NB4 (cell line): ENCODE measurements at regions not wholly inside any gene's neighbourhood (a gene's known extent, or its start where the extent isn't known, plus 50 kb on each side); places are given as distances from the start of the nearest gene placed in this dataset.

ENCODE experiments used
- DNase-seq: peaks from one replicate; pipeline ENCODE4 v3.0.0; 2010; ENCODE audit warnings: low read depth
- H3K4me3 ChIP-seq: one replicate; pipeline ENCODE4 v1.5.1; 2011; ENCODE audit warnings: mild to moderate bottlenecking, low read depth, low read length, moderate library complexity
- MYC ChIP-seq: IDR thresholded peaks from 2 replicates; pipeline ENCODE4 v1.6.1; 2011; ENCODE audit warnings: low read depth, low read length
- POLR2A ChIP-seq: IDR thresholded peaks from 2 replicates; pipeline ENCODE4 v1.6.1; 2011; ENCODE audit warnings: mild to moderate bottlenecking; ENCODE audit not compliant: insufficient read length; ENCODE audit errors: extremely low read depth
- TF ChIP-seq, protein P1 (sequence below): IDR thresholded peaks from one replicate; pipeline ENCODE4 v1.5.1; 2012; ENCODE audit warnings: low read depth, low read length
- TF ChIP-seq, protein P2 (sequence below): IDR thresholded peaks from 2 replicates; pipeline ENCODE4 v1.6.1; 2011; ENCODE audit warnings: low read depth, low read length

DNA sequence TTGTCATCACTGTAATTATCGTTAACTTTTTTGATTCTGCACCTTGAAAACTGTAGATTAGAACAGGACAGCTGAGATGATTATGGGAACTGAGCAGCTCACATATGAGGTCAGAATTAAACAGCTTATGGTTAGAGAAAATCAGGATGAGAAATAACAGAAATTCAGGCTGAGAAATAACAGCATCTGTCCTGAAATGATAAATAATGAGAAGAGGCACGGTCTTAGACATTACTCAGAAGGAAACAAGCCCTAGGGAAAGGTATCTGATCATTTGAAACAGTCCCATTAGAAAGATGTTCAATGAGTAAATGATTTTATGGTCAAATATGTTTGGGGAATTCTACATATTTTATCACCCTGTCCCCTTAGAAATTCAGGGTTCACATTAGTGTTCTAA, 65.6 kb upstream of the PCGF5 start:
- H3K4me3 ChIP-seq, result no peak overlapping the region
- TF ChIP-seq, protein P1, sequence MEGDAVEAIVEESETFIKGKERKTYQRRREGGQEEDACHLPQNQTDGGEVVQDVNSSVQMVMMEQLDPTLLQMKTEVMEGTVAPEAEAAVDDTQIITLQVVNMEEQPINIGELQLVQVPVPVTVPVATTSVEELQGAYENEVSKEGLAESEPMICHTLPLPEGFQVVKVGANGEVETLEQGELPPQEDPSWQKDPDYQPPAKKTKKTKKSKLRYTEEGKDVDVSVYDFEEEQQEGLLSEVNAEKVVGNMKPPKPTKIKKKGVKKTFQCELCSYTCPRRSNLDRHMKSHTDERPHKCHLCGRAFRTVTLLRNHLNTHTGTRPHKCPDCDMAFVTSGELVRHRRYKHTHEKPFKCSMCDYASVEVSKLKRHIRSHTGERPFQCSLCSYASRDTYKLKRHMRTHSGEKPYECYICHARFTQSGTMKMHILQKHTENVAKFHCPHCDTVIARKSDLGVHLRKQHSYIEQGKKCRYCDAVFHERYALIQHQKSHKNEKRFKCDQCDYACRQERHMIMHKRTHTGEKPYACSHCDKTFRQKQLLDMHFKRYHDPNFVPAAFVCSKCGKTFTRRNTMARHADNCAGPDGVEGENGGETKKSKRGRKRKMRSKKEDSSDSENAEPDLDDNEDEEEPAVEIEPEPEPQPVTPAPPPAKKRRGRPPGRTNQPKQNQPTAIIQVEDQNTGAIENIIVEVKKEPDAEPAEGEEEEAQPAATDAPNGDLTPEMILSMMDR, result no peak
- TF ChIP-seq POLR2A (no peak), MYC (no peak)
- TF ChIP-seq, protein P2, sequence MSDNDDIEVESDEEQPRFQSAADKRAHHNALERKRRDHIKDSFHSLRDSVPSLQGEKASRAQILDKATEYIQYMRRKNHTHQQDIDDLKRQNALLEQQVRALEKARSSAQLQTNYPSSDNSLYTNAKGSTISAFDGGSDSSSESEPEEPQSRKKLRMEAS, result no peak
- no peak for DNase-seq

DNA sequence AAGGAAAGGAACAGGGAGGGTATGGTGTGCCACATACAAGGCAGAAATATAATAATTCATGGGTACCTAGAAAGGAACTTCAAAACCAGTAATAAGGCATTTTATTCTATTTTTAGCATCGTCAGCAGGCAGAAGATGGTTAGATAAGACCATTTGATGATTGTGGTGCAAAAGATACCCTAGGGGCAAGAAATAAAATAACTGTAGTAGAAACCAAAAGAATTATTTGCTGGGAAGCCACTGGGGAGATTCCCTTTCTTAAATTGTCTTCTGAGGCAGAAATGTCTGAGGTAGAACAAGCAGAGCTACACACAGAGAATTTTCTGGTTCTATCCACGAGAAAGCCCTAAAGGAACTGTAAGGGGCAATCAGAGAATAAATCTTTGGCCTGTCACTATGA, 64.3 kb upstream of the PCGF5 start:
- TF ChIP-seq, protein P2, result no peak
- TF ChIP-seq MYC (no peak), POLR2A (no peak)
- TF ChIP-seq, protein P1, result no peak
- DNase-seq, result no peak
- no peak overlapping the region for H3K4me3 ChIP-seq

DNA sequence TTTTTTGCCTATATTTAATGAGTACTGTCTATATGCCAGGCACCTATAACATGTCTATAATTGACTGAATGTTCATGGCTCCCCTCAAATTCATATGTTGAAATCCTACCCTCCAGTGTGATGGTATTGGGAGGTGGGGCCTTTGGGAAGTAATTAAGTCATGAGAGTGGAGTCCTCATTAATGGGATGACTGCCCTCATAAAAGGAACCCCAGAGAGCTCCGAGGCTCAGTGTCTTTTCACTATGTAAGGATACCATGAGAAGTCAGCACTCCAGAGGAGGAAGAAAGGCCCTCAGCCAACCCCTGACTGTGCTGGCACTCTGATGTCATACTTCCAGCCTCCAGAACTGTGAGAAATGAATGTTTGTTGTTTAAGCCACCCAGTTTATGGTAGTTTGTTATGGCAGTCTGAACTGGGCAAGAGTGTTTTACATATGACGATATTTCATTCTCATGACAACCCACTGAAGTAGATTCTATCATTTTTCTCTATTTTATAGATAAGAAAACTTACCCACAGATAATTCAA, 61.1 kb upstream of the PCGF5 start:
- TF ChIP-seq, protein P2, result no peak
- TF ChIP-seq, protein P1, result no peak
- no peak for TF ChIP-seq MYC
- no peak for TF ChIP-seq POLR2A
- no peak overlapping the region for H3K4me3 ChIP-seq
- DNase-seq, result no peak

DNA sequence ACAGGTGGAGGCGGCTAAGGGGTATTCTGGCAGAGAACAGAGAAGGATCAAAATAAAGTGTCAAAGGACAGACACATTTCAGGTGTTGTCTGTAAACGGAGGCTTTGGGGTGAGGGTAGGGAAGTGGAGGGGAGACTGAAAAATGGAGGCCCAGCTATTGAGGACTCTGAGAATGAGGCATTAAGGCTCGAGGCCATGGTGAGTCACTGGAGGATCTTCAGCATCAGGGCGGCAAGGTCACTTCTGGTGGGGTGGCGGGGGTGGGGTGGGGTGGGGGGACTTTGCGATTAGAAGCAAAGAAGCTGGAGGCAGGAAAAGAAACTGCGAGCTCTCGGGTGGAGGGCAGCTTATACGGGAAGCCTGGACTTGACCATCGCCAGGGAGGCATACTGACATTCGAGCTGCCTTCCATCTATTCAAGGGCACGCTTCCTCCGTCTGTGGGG, 58.4 kb upstream of the PCGF5 start:
- TF ChIP-seq, protein P2, result no peak
- no peak for TF ChIP-seq POLR2A
- TF ChIP-seq, protein P1, result no peak
- H3K4me3 ChIP-seq, result no peak overlapping the region
- no peak for DNase-seq

DNA sequence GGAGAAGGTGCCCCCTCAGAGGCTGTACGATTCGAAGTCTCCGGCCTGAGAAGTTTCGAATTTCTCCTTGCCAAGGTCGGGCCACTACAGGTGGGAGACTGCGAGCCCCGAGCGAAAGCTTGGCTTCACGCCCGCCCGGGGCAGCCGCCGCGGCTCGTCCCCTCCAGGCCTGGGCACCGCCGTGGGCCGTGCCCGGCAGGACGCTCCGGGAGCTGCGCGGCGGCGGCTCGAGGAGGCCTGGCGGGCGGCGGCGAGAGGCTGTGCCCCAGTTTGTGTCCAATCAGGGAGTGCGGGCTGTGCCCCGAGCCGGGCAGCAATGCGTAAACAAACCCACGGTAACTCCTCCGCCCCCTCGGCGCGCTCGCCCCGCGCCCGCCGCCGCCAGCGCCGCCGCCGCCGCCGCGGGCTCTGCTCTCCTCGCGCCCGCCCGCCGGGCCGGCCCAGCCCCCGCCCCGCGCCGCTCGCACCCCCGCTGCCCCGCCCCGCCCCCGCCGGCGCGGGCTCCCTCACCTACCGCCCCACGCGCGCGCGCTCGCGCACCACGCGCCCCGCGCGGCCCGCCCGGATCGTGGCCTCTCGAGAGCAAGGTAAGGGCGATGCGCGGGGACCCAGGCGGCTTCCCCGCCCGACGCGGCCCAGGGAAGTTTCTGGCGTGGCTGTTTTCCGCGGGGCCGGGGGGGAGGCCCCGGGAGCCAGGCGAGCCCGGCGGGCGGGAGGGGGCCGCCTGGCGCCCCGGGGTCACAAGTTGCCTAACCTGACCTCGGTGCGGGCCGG, 57.8 kb upstream of the PCGF5 start:
- no peak for TF ChIP-seq POLR2A
- TF ChIP-seq, protein P2, result no peak
- no peak for TF ChIP-seq MYC
- TF ChIP-seq, protein P1, result no peak
- no peak overlapping the region for H3K4me3 ChIP-seq
- peak; percentile 36 for DNase-seq
